Stomach (tissue), 8 donors: ENCODE measurements at regions not wholly inside any gene's neighbourhood (a gene's known extent, or its start where the extent isn't known, plus 50 kb on each side); places are given as distances from the start of the nearest gene placed in this dataset.
A peak's percentile ranks its signal among the peaks of the same experiment; 100 is the strongest.

ENCODE experiments used
- DNase-seq, 2 donors: peaks; one replicate each; pipeline versions ENCODE4 v3.0.0 to v3.0.0-alpha.2; 2013 to 2019
- H3K27ac ChIP-seq, 5 donors: fragments of 200-600 bp in 4 of 5; sonication (generic) in 4 of 5; one replicate each; pipeline ENCODE4 v1.5.1; 2013 to 2019; ENCODE audit warnings: mild to moderate bottlenecking in 1 of 5, moderate library complexity in 1 of 5
- H3K27me3 ChIP-seq, 3 donors: fragments of 200-600 bp; sonication (generic); one replicate each; pipeline ENCODE4 v1.5.1; 2017 to 2019; ENCODE audit warnings: mixed run types in 1 of 3
- H3K36me3 ChIP-seq, 4 donors: fragments of 200-600 bp; sonication (generic); 1 replicate in 3 of 4; 2 replicates in 1 of 4; pipeline ENCODE4 v1.5.1; 2016 to 2019
- H3K4me1 ChIP-seq, 4 donors: fragments of 200-600 bp; sonication (generic); one replicate each; pipeline ENCODE4 v1.5.1; 2016 to 2019
- H3K4me3 ChIP-seq, 4 donors: fragments of 200-600 bp; sonication (generic) in 3 of 4; one replicate each; pipeline ENCODE4 v1.5.1; 2016 to 2019; ENCODE audit warnings: mild to moderate bottlenecking in 1 of 4
- H3K9me3 ChIP-seq, 4 donors: fragments of 200-600 bp; sonication (generic); one replicate each; pipeline ENCODE4 v1.5.1; 2016 to 2019
- EP300 ChIP-seq: sonication (generic); formaldehyde crosslinking; IDR thresholded peaks from one replicate; pipeline ENCODE4 v1.6.1; 2017; ENCODE audit warnings: antibody characterized with exemption
- POLR2A ChIP-seq, 4 donors: fragments of 450-650 bp; IDR thresholded peaks; one replicate each; pipeline ENCODE4 v1.6.1; 2016; ENCODE audit warnings: antibody characterized with exemption in 4 of 4, control low read depth in 2 of 4, mild to moderate bottlenecking in 1 of 4, moderate library complexity in 1 of 4
- POLR2AphosphoS5 ChIP-seq, 3 donors: sonication (generic); formaldehyde crosslinking; IDR thresholded peaks; one replicate each; pipeline ENCODE4 v1.6.1; 2016; ENCODE audit warnings: antibody characterized with exemption in 3 of 3
- WGBS, 5 donors: extraction: QIAGEN DNeasy Blood & Tissue Kit in 3 of 5; methylation state at CpG; one replicate each; pipeline versions ENCODE4 v1.1.5 to v1.1.7; 2013 to 2018; 5-methylcytosine and 5-hydroxymethylcytosine counted together
- intact Hi-C: fragments of 100-400 bp; cut with DNase I; formaldehyde crosslinking; loops from one replicate; pipeline ENCODE4 v1.15.1; 2023; ENCODE audit warnings: low total_unique reads
- TF ChIP-seq, protein P1 (sequence below), 7 experiments: fragments of 450-650 bp in 4 of 7; fragments of 200-600 bp in 3 of 7; sonication (generic) in 3 of 7; IDR thresholded peaks; one replicate each; pipeline ENCODE4 v1.5.1; 2016 to 2019; ENCODE audit warnings: antibody characterized with exemption in 7 of 7, control low read depth in 2 of 7, mild to moderate bottlenecking in 1 of 7
- donor health status: healthy with polysubstance abuse.
- donor health status: Bipolar disorder and iron deficiency.
- donor health status: healthy.

DNA sequence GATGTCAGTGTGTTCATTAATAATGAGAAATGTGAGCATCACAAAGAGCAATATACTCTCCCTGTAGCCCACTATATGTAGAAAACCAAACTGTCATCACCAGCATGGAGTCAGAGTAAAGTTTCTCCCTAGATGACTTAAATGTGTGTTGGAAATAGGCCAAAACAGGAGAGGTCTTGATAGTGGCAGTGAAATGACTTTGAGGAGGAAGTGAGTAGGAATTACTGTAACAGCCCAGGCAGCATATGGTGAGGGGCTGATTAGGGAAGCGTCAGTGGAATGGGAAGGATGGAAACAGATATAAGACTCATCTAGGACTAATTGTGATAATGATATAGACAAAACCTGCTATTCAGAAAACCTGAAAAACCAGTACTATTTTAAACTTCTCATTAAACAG, 83.9 kb downstream of the ATXN3L start:
- TF ChIP-seq POLR2A (IDR thresholded peaks at IDR 0.05) (no peak), POLR2AphosphoS5 (IDR thresholded peaks at IDR 0.05) (no peak)
- peak in 1 of 2 donors; percentile 43 for DNase-seq
- no peak overlapping the region for H3K4me3 ChIP-seq
- H3K4me1 ChIP-seq: no peaks in the 10 kb centered on the region
- no peaks in the 10 kb centered on the region for H3K36me3 ChIP-seq
- 28 to 62% (median 41%) methylated on average over 1 of the region's 1 CpG for WGBS, 5 donors
- H3K27ac ChIP-seq: no peak overlapping the region
- H3K9me3 ChIP-seq: no peaks in the 10 kb centered on the region
- H3K27me3 ChIP-seq: no peaks in the 10 kb centered on the region
- intact Hi-C loops: no loop called here

DNA sequence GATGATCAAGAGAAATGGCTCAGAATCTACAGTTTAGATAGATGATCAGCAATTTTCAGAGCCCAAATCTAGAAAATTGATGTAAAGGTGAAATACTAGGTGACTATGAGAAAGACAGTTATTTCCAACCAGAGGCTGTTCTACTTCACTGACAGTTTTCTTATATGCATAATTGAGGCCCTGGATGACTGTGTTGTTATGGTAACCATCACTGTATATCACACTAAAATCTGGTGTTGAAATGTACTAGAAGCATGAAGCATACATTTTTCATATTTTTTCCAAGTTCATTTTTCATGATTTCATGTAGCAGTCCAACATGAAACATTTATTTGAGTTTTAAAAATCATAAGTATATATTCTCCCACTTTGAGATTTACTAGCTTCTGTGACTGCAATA, 87.4 kb downstream of the ATXN3L start:
- Histone ChIP-seq H3K4me3 (no peak overlapping the region), H3K27ac (no peak overlapping the region), H3K9me3 (no peaks in the 10 kb centered on the region), H3K36me3 (no peaks in the 10 kb centered on the region), H3K27me3 (no peaks in the 10 kb centered on the region), H3K4me1 (no peaks in the 10 kb centered on the region)
- intact Hi-C loops: no loop called here
- TF ChIP-seq POLR2A (IDR thresholded peaks at IDR 0.05): no peak
- TF ChIP-seq EP300: no peak
- TF ChIP-seq POLR2AphosphoS5 (IDR thresholded peaks at IDR 0.05): no peak
- TF ChIP-seq, protein P1, sequence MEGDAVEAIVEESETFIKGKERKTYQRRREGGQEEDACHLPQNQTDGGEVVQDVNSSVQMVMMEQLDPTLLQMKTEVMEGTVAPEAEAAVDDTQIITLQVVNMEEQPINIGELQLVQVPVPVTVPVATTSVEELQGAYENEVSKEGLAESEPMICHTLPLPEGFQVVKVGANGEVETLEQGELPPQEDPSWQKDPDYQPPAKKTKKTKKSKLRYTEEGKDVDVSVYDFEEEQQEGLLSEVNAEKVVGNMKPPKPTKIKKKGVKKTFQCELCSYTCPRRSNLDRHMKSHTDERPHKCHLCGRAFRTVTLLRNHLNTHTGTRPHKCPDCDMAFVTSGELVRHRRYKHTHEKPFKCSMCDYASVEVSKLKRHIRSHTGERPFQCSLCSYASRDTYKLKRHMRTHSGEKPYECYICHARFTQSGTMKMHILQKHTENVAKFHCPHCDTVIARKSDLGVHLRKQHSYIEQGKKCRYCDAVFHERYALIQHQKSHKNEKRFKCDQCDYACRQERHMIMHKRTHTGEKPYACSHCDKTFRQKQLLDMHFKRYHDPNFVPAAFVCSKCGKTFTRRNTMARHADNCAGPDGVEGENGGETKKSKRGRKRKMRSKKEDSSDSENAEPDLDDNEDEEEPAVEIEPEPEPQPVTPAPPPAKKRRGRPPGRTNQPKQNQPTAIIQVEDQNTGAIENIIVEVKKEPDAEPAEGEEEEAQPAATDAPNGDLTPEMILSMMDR (IDR thresholded peaks at IDR 0.05): no peak
- DNase-seq: no peak

DNA sequence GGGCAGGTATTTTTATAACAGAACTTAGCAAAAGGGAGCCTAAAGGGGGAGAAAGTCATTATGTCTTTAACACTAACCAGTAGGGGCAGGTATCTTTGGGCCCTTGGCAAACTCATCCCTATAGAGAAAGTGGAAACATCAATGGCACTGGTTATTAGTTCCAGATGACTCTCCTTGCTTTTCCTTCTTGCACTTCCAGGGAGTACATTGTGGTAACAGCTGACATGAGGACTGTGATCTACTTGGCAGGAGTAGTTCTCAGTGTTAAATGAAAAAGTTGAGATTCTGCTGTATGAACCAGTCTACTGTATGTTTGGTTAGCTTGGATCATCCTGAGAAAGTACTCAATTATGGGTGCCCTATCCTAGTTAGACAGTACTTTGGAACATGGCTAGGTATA, 93.6 kb downstream of the ATXN3L start:
- intact Hi-C loops: no loop called here
- no peak overlapping the region for H3K27ac ChIP-seq
- H3K36me3 ChIP-seq: no peaks in the 10 kb centered on the region
- H3K9me3 ChIP-seq: no peaks in the 10 kb centered on the region
- H3K27me3 ChIP-seq: no peaks in the 10 kb centered on the region
- TF ChIP-seq EP300: no peak
- TF ChIP-seq POLR2AphosphoS5 (IDR thresholded peaks at IDR 0.05): no peak
- no peak for TF ChIP-seq POLR2A (IDR thresholded peaks at IDR 0.05)
- TF ChIP-seq, protein P1 (IDR thresholded peaks at IDR 0.05): no peak
- H3K4me1 ChIP-seq: peaks cover 0 to 8% (median 0%) of the 10 kb centered on the region in 4 donors
- no peak for DNase-seq
- H3K4me3 ChIP-seq: no peak overlapping the region

DNA sequence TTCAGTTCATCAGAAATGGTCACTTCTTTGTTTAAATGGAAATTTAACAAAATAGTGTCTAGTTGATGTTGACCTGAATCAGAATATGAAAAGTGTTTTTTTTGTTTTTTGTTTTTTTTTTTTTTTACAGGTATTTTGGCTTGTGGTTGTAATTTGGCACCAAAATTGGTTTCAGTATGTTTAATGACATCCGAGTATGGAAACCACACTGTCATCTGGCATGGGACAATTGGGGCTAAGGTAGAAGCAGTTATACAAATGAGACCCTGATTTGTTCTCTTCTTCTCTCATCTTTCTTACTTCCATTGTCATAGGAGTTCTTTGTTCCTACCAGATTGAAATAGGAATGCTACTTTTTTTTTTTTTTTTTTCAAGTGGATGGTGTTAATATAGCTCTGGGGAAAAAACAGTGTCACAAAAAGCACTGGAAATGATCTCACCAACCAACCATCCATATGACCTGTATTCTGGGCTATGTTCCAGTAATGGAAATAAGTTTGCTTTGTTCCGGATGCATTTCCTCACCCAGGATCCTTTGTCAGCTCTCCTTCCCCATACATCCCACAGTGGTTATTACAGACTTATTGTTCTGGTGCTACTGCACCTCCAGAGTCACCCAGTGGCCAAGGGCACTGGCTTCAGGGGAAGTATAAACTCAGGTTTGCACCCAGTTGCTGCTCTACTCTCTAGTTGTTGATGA, 95.8 kb downstream of the ATXN3L start:
- H3K4me3 ChIP-seq: no peak overlapping the region
- no peaks in the 10 kb centered on the region for H3K27me3 ChIP-seq
- TF ChIP-seq, protein P1 (IDR thresholded peaks at IDR 0.05): no peak
- TF ChIP-seq POLR2AphosphoS5 (IDR thresholded peaks at IDR 0.05): peak in 1 of 3 donors; percentile 35
- no peak for TF ChIP-seq POLR2A (IDR thresholded peaks at IDR 0.05)
- no peaks in the 10 kb centered on the region for H3K36me3 ChIP-seq
- peaks cover 0 to 24% (median 0%) of the 10 kb centered on the region in 4 donors for H3K4me1 ChIP-seq
- H3K27ac ChIP-seq: no peak overlapping the region
- H3K9me3 ChIP-seq: no peaks in the 10 kb centered on the region
- 45 to 77% (median 60%) methylated on average over 1 to 2 of the region's 2 CpGs for WGBS, 5 donors
- peak in 1 of 2 donors; percentile 78 for DNase-seq
- intact Hi-C loops: no loop called here

DNA sequence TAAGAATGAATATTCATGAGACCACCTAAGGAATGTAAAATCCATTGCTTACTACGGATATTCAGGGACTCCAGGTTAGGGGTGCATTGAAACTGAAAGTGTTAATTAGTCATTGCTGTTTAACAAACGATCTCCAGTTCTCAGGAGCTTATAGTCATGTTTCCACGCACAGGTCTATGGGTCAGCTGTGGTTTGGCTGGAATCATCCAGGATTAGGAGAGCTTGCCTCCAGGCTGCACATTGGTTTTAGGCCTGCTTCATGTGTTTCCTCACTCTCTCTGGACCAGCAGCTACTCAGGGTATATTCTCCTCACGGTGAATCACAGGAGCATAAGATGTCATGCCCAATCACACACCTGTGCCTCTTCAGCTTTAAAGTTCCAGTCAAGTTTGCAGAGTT, 98.9 kb downstream of the ATXN3L start:
- no peaks in the 10 kb centered on the region for H3K36me3 ChIP-seq
- H3K9me3 ChIP-seq: no peaks in the 10 kb centered on the region
- H3K4me1 ChIP-seq: peaks cover 0 to 24% (median 0%) of the 10 kb centered on the region in 4 donors
- H3K27me3 ChIP-seq: no peaks in the 10 kb centered on the region
- TF ChIP-seq, protein P1 (IDR thresholded peaks at IDR 0.05): no peak
- TF ChIP-seq POLR2AphosphoS5 (IDR thresholded peaks at IDR 0.05) (no peak), EP300 (no peak), POLR2A (IDR thresholded peaks at IDR 0.05) (no peak)
- H3K27ac ChIP-seq: peak overlapping the region in 3 of 5 donors; percentile 2 to 55 (median 38)
- no peak overlapping the region for H3K4me3 ChIP-seq
- intact Hi-C loops: no loop called here
- 18 to 49% (median 22%) methylated on average over 4 of the region's 4 CpGs for WGBS, 5 donors
- DNase-seq: peak in 1 of 2 donors; percentile 39
